ENCODE measurements at regions not wholly inside any gene's neighbourhood (a gene's known extent, or its start where the extent isn't known, plus 50 kb on each side); places are given as distances from the start of the nearest gene placed in this dataset.

GRCh38 chr4:45004326-45004725 lies 278.0 kb upstream of the GNPDA2 start:
- no peak for TF ChIP-seq CHD1 (IDR thresholded peaks at IDR 0.05; ENCODE audit: low read depth, low read length)
- no peak for TF ChIP-seq POLR2A (IDR thresholded peaks at IDR 0.05; ENCODE audit: low read depth, low read length)
- TF ChIP-seq FOS (IDR thresholded peaks at IDR 0.05; ENCODE audit: low read depth, low read length), result no peak
- TF ChIP-seq MAFK (IDR thresholded peaks at IDR 0.05; ENCODE audit: low read depth, low read length), result no peak
- H3K23ac ChIP-seq (ENCODE audit: low read depth, low read length), result no peak overlapping the region
- H3K9me3 ChIP-seq (ENCODE audit: control insufficient read depth, insufficient read depth, low read length), result peaks cover 6% of the 10 kb centered on the region; the same call in 1 of the 2 replicates
- no peaks in the 10 kb centered on the region for H3K27me3 ChIP-seq (ENCODE audit: control insufficient read depth, insufficient read depth, low read length)
- intact Hi-C loops (cut with micrococcal nuclease), result no loop called here
- H4K8ac ChIP-seq (ENCODE audit: low read depth in 2 of 2, low read length in 2 of 2), result no peak overlapping the region
- H2BK15ac ChIP-seq (ENCODE audit: low read depth, low read length), result no peak overlapping the region
- no peak overlapping the region for H2AFZ ChIP-seq (replicated peaks; ENCODE audit: low read length, poor library complexity)
- no peak overlapping the region for H3K9ac ChIP-seq (ENCODE audit: low read depth, low read length)
- BruUV-seq (replicated peaks), result no TSS peak
- no peak overlapping the region for H2BK5ac ChIP-seq (ENCODE audit: low read depth, low read length, poor library complexity, severe bottlenecking)
- H3K4ac ChIP-seq (ENCODE audit: low read depth, low read length), result no peak overlapping the region
- H4K20me1 ChIP-seq (ENCODE audit: insufficient read depth, low read length), result no peaks in the 10 kb centered on the region
- CTCF ChIA-PET, result interaction anchor here (0.7 kb wide), 1 partner anchor 36 kb away, joined by 3 read pairs; no protein-coding TSS in a partner anchor
- no peak overlapping the region for H3K18ac ChIP-seq (ENCODE audit: low read depth, low read length)
- WGBS, 2 experiments (ENCODE audit: extremely low coverage in 2 of 2, insufficient read length in 1 of 2), result no CpG with 5 or more reads among the region's 2 CpGs
- no peaks in the 10 kb centered on the region for H3K79me1 ChIP-seq (ENCODE audit: low read depth in 1 of 2, low read length in 2 of 2)
- in situ Hi-C loops (cut with MboI; ENCODE audit: low sequenced_read_pairs), result no loop called here
- dilution Hi-C loops (cut with HindIII; ENCODE audit: low sequenced_read_pairs, unreplicated experiment), result no loop called here
- H2BK120ac ChIP-seq (ENCODE audit: low read depth, low read length), result no peak overlapping the region
- no peaks in the 10 kb centered on the region for H3K9me1 ChIP-seq (ENCODE audit: insufficient read depth, low read length)
- no peak overlapping the region for H3K27ac ChIP-seq (ENCODE audit: insufficient read depth, low read length)
- H3K14ac ChIP-seq (replicated peaks; ENCODE audit: low read depth, low read length), result no peak overlapping the region
- no peak overlapping the region for H3K4me2 ChIP-seq (ENCODE audit: low read depth, low read length)
- H3K56ac ChIP-seq (ENCODE audit: extremely low read depth, insufficient read depth, low read length), result no peak overlapping the region
- H2AK5ac ChIP-seq (ENCODE audit: low read depth, low read length), result no peak overlapping the region
- no peak overlapping the region for H2AK9ac ChIP-seq (replicated peaks; ENCODE audit: low read depth, low read length, poor library complexity)
- no peak overlapping the region for H4K91ac ChIP-seq (ENCODE audit: insufficient read depth, low read depth, low read length)
- no peaks in the 10 kb centered on the region for H3K36me3 ChIP-seq (ENCODE audit: control insufficient read depth, insufficient read depth, low read length)
- POLR2A ChIA-PET (ENCODE audit: unreplicated experiment), result no interaction called here
- H3K4me1 ChIP-seq (ENCODE audit: control insufficient read depth, insufficient read depth, low read length), result no peaks in the 10 kb centered on the region
- no peak overlapping the region for H2BK20ac ChIP-seq (ENCODE audit: low read depth, low read length)
- H4K5ac ChIP-seq (ENCODE audit: low read depth, low read length), result no peak overlapping the region
- ATAC-seq (ENCODE audit: low read depth), result no peak
- DNase-seq, result no peak
- H3K4me3 ChIP-seq (ENCODE audit: insufficient read depth, low read depth, low read length), result no peak overlapping the region

Measured in IMR-90 (cell line).